ENCODE measurements at regions not wholly inside any gene's neighbourhood (a gene's known extent, or its start where the extent isn't known, plus 50 kb on each side); places are given as distances from the start of the nearest gene placed in this dataset.

- no peak for TF ChIP-seq CTCF (IDR thresholded peaks at IDR 0.05)
- no peak for TF ChIP-seq ZFX (IDR thresholded peaks at IDR 0.05; ENCODE audit: borderline replicate concordance)
Measured at GRCh38 chr14:99062772-99063418, 209.1 kb downstream of the BCL11B start.
